HG03565 (cell line): ENCODE measurements at regions not wholly inside any gene's neighbourhood (a gene's known extent, or its start where the extent isn't known, plus 50 kb on each side); places are given as distances from the start of the nearest gene placed in this dataset.
"Not testable (repeated sequence)": the region's sequence is repeated elsewhere in the genome, so short reads cannot be mapped to it uniquely, and the experiment has no call there.

Experiments used
- ATAC-seq: cut with Tn5 transposase; IDR thresholded peaks from one replicate; pipeline ENCODE4 v1.9.1; 2021; ENCODE audit warnings: mild to moderate bottlenecking, moderate library complexity; ENCODE audit not compliant: unreplicated experiment

- ATAC-seq, result no peak
These were observed 434.4 kb upstream of the ACTBL2 start for GRCh38 chr5:57917004-57917403.

DNA sequence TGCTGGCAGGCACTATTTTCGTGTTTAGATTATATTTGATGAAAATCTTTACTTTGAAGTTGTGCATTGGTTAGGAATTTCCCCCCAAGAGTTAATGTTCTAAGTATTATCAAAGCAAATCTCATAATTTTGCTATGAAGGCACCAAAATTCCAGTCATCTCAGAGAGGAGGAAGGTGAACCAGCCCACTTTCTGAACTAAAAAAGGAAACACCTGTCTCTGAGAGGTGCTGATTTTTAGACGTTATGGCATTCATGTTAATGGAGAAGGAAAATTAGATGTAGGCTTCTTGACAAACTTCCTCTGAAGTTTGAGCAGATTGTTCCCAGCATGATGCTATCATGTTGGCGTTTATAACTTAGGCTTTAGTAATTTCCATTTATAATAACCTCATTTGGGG, 432.9 kb upstream of the ACTBL2 start:
- ATAC-seq, result no peak

GRCh38 chr5:57911438-57911837, 428.8 kb upstream of the ACTBL2 start:
- ATAC-seq, result no peak

DNA sequence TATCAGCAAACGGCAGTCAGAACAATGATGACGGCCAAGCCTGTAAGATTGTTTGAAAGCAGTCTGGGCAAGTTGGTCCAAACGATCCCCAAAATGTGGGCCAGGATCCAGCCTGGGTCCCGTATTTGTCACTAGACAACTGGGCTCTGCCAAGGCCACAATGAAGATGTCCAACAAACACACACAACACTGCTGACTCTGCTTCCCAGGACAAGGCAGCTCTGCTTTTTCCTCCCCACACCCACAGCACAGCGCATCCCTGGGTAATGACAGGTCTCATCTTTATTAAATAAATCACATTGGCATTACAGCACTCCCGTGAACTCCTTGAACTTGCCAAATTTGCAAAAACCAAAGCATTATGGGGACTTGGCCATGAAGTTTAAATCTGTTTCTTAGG, 424.1 kb upstream of the ACTBL2 start:
- ATAC-seq, result no peak

- ATAC-seq, result no peak
These were observed 420.8 kb upstream of the ACTBL2 start for GRCh38 chr5:57903458-57903857.

GRCh38 chr5:57902095-57902494, 419.5 kb upstream of the ACTBL2 start:
- ATAC-seq, result no peak

GRCh38 chr5:57900381-57900944, 417.9 kb upstream of the ACTBL2 start:
- ATAC-seq, result no peak

DNA sequence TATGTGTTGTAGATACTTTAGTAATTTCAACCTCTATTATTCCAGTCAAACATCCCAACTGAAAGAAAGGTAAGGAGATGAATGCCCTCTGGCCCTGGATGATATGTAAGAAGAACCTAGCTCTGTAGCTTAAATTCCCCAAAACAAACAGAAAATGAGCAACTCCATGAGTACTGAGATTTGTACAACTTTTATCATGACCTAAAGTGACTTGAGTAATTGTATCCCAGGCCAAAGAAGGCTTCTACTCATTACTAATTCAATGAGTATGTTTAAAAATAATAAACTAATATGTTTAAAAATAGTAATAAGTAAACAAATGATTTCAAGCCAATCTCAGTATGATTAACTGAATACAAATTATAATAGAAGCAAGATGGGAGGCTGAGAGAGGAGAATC, 414.0 kb upstream of the ACTBL2 start:
- ATAC-seq, result no peak

DNA sequence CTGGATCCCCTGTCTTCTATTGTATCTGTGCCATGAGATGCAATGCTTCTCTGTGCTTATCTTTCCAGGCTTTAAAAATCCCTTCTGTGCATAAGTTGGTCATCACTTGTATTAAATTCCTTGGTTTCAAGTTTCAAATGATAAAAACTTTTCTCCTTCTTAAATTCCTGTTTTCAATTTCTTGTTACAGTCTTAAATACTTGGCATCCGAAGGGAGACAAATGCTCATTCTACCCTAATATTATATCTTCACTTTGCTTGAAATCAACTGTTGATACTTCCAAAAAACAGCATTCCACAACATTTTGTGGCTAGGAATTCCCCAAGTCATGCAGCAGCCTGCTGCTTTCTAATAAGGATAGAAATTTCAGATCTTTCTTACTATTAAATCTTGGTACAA, 413.2 kb upstream of the ACTBL2 start:
- ATAC-seq, result no peak

DNA sequence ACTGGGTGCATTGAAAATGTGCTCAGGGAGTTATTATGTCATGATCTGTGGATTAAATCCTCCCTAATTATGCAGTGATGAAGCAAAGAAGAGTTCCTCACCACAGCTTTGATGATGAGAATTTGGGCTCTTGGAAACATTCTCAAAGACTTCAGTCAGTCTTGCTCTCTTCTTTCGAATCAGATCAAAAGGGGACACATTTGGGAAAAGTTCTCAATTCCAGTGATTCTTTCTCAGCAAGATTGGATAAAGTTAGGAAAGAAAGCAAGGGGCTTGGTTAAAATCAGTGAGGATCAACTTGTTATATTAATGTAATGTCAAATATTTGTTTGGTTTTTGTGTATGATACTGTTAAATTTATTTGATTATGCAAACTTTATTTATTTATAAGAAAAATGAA, 411.3 kb upstream of the ACTBL2 start:
- no peak for ATAC-seq

- no peak for ATAC-seq
These were observed 408.8 kb upstream of the ACTBL2 start for GRCh38 chr5:57891443-57891842.

- ATAC-seq, result no peak
These were observed 406.9 kb upstream of the ACTBL2 start for GRCh38 chr5:57889558-57889957.

DNA sequence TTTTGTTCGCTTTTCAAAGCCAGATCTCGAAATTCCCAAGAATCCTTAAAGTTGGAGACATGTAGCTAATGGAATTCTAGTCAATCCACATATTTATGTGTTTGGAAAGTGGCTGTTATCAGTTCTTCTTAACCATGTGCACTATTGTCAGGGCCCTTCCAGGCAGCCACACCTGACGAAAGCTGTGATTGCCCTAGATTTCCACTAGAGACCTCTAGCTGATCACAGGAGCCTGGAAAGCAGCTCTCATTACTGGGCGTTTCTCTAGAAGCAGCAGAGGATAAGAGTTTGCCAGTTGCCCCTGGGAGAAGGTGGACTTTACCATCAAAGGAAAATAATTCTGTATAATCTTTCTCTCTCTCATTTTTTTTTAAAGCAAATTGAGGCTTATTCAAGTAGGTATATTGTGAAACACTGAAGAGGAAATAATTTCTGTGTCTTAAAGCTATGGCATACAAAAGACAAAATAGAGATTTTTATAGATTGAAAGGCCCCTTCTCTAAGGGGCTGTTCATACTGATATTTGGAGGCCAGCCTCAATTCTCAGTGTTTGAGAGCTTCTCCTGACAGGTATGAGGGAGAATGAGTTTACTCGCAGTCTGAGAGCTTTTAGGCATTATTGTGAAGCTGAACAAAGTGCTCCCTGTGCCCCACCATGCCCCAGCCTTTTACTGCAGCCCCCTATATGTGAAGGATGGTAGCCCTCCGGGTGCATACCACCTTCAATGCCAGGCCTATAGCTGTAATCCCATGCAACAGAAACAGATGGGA, 405.4 kb upstream of the ACTBL2 start:
- no peak for ATAC-seq

- ATAC-seq, result no peak
These were observed 401.9 kb upstream of the ACTBL2 start for GRCh38 chr5:57884346-57885102.

DNA sequence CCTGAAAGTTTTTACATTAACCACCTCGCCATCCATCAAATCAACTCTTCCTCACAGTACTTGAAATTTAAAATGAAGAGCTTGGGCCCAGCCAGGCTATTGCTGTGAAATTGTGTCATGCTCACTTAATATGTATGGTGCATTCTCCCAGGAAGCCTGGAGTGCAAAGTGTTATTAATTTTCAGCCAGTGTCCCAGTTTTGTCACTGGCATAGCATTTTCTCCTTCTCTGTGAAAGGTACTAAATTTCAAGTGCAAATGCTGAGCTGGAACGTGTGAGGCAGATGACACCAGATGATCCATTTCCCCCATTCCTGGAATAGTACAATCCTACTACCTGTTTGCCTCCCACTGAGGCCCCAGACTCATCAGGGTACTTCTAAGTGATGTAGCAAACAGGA, 397.6 kb upstream of the ACTBL2 start:
- ATAC-seq, result no peak

GRCh38 chr5:57878301-57878722, 395.7 kb upstream of the ACTBL2 start:
- ATAC-seq, result no peak

- no peak for ATAC-seq
These were observed 388.9 kb upstream of the ACTBL2 start for GRCh38 chr5:57871496-57871895.

DNA sequence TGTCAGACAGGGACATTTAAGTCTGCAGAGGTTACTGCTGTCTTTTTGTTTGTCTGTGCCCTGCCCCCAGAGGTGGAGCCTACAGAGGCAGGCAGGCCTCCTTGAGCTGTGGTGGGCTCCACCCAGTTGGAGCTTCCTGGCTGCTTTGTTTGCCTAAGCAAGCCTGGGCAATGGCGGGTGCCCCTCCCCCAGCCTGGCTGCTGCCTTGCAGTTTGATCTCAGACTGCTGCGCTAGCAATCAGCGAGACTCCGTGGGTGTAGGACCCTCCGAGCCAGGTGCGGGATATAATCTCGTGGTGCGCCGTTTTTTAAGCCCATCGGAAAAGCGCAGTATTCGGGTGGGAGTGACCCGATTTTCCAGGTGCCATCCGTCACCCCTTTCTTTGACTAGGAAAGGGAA, 387.7 kb upstream of the ACTBL2 start:
- not testable (repeated sequence) for ATAC-seq

DNA sequence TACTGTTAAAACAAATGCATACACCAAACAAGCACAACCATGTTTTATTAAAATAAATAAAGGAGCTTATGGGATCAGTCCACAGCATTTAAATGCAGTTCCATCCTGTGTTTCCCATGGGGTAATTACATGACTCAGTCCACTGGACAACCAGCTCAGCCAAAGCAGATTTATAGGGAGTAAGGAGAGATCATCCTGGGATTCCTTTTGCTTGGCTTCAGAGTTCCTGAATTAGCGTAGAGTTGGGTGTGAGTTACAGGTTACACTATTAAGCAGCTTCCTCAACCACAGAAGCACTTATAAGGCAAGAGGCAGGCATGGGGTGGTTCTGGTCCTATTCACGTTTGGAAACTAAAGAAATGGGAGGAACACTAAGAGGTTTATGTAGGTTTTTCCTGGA, 381.1 kb upstream of the ACTBL2 start:
- no peak for ATAC-seq

GRCh38 chr5:57862942-57863341, 380.3 kb upstream of the ACTBL2 start:
- ATAC-seq, result no peak

- no peak for ATAC-seq
These were observed 379.9 kb upstream of the ACTBL2 start for GRCh38 chr5:57862471-57862911.

- no peak for ATAC-seq
These were observed 377.0 kb upstream of the ACTBL2 start for GRCh38 chr5:57859626-57860025.
